ENCODE measurements at regions not wholly inside any gene's neighbourhood (a gene's known extent, or its start where the extent isn't known, plus 50 kb on each side); places are given as distances from the start of the nearest gene placed in this dataset.

GRCh38 chr2:122955776-122956175 lies 1069.3 kb upstream of the CNTNAP5 start:
- no peak for DNase-seq

GRCh38 chr2:122960759-122961641 lies 1064.1 kb upstream of the CNTNAP5 start:
- no peak for DNase-seq

GRCh38 chr2:122966461-122966860 lies 1058.6 kb upstream of the CNTNAP5 start:
- no peak for DNase-seq

GRCh38 chr2:122977580-122977979 lies 1047.5 kb upstream of the CNTNAP5 start:
- no peak for DNase-seq

- DNase-seq, result no peak
Measured at GRCh38 chr2:122980671-122981070, 1044.4 kb upstream of the CNTNAP5 start.

GRCh38 chr2:122982936-122983335 lies 1042.2 kb upstream of the CNTNAP5 start:
- no peak for DNase-seq

GRCh38 chr2:122988395-122989221 lies 1036.5 kb upstream of the CNTNAP5 start:
- DNase-seq, result no peak

- no peak for DNase-seq
Measured at GRCh38 chr2:122993592-122993991, 1031.5 kb upstream of the CNTNAP5 start.

- no peak for DNase-seq
Measured at GRCh38 chr2:122999258-122999657, 1025.8 kb upstream of the CNTNAP5 start.

- no peak for DNase-seq
Measured at GRCh38 chr2:122999821-123000220, 1025.3 kb upstream of the CNTNAP5 start.

- DNase-seq, result no peak
Measured at GRCh38 chr2:123002660-123003248, 1022.3 kb upstream of the CNTNAP5 start.

- no peak for DNase-seq
Measured at GRCh38 chr2:123015186-123015585, 1009.9 kb upstream of the CNTNAP5 start.

- no peak for DNase-seq
Measured at GRCh38 chr2:123035541-123035940, 989.5 kb upstream of the CNTNAP5 start.

- no peak for DNase-seq
Measured at GRCh38 chr2:123036300-123036699, 988.8 kb upstream of the CNTNAP5 start.

GRCh38 chr2:123040506-123040905 lies 984.6 kb upstream of the CNTNAP5 start:
- no peak for DNase-seq

GRCh38 chr2:123043458-123043857 lies 981.6 kb upstream of the CNTNAP5 start:
- no peak for DNase-seq

- DNase-seq, result no peak
Measured at GRCh38 chr2:123045713-123046112, 979.4 kb upstream of the CNTNAP5 start.

GRCh38 chr2:123047186-123047585 lies 977.9 kb upstream of the CNTNAP5 start:
- no peak for DNase-seq

GRCh38 chr2:123051136-123051535 lies 974.0 kb upstream of the CNTNAP5 start:
- DNase-seq, result no peak

GRCh38 chr2:123061534-123061933 lies 963.6 kb upstream of the CNTNAP5 start:
- no peak for DNase-seq

- no peak for DNase-seq
Measured at GRCh38 chr2:123073371-123073770, 951.7 kb upstream of the CNTNAP5 start.

- no peak for DNase-seq
Measured at GRCh38 chr2:123073956-123074355, 951.1 kb upstream of the CNTNAP5 start.

- no peak for DNase-seq
Measured at GRCh38 chr2:123077101-123077500, 948.0 kb upstream of the CNTNAP5 start.

GRCh38 chr2:123080331-123080730 lies 944.8 kb upstream of the CNTNAP5 start:
- no peak for DNase-seq
